ENCODE measurements at regions not wholly inside any gene's neighbourhood (a gene's known extent, or its start where the extent isn't known, plus 50 kb on each side); places are given as distances from the start of the nearest gene placed in this dataset.

GRCh38 chr2:226408141-226408540, 391.5 kb downstream of the IRS1 start:
- H3K27me3 ChIP-seq: no peaks in the 10 kb centered on the region
- peaks cover 0 to 8% of the 10 kb centered on the region in 2 donors for H3K4me1 ChIP-seq (replicated peaks in 1 of 2)
- no peaks in the 10 kb centered on the region for H3K9me3 ChIP-seq (replicated peaks in 1 of 3)
- no peak for TF ChIP-seq POLR2A (IDR thresholded peaks at IDR 0.05)
- TF ChIP-seq, protein P1, sequence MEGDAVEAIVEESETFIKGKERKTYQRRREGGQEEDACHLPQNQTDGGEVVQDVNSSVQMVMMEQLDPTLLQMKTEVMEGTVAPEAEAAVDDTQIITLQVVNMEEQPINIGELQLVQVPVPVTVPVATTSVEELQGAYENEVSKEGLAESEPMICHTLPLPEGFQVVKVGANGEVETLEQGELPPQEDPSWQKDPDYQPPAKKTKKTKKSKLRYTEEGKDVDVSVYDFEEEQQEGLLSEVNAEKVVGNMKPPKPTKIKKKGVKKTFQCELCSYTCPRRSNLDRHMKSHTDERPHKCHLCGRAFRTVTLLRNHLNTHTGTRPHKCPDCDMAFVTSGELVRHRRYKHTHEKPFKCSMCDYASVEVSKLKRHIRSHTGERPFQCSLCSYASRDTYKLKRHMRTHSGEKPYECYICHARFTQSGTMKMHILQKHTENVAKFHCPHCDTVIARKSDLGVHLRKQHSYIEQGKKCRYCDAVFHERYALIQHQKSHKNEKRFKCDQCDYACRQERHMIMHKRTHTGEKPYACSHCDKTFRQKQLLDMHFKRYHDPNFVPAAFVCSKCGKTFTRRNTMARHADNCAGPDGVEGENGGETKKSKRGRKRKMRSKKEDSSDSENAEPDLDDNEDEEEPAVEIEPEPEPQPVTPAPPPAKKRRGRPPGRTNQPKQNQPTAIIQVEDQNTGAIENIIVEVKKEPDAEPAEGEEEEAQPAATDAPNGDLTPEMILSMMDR (IDR thresholded peaks at IDR 0.05): no peak
- no peak overlapping the region for H3K4me3 ChIP-seq
- 78 to 85% (median 83%) methylated on average over 4 of the region's 4 CpGs for WGBS, 4 donors
- H3K36me3 ChIP-seq (replicated peaks in 1 of 2): no peaks in the 10 kb centered on the region
- DNase-seq: no peak
- no peak overlapping the region for H3K27ac ChIP-seq
- intact Hi-C loops (cut with DNase I): no loop called here

DNA sequence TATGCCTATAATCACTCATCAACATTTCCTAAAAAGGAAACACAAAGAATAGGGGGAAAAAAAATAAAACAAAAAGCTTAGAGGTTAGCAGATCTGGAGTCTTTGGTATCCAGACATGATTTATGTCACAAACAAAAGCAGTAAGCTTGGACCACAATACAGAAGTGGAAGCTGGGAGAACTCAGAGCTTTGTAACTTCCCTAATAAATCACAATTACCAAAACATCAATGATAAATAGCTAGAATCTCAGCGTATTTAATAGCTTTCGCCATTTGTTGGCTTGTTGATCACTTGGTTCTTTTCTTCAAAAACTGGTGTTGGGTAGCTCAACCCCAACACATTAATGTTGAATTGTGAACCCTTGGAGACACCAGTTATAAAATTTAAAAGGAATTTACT, 392.5 kb downstream of the IRS1 start:
- no peak for TF ChIP-seq POLR2A (IDR thresholded peaks at IDR 0.05)
- TF ChIP-seq, protein P1 (IDR thresholded peaks at IDR 0.05): no peak
- no peaks in the 10 kb centered on the region for H3K36me3 ChIP-seq (replicated peaks in 1 of 2)
- H3K9me3 ChIP-seq (replicated peaks in 1 of 3): no peaks in the 10 kb centered on the region
- DNase-seq: no peak
- H3K27me3 ChIP-seq: no peaks in the 10 kb centered on the region
- intact Hi-C loops (cut with DNase I): no loop called here
- H3K4me3 ChIP-seq: no peak overlapping the region
- WGBS, 4 donors: 22 to 32% (median 28%) methylated on average over 2 of the region's 2 CpGs
- no peak overlapping the region for H3K27ac ChIP-seq
- peaks cover 0 to 8% of the 10 kb centered on the region in 2 donors for H3K4me1 ChIP-seq (replicated peaks in 1 of 2)

GRCh38 chr2:226405465-226405864, 394.2 kb downstream of the IRS1 start:
- H3K9me3 ChIP-seq (replicated peaks in 1 of 3): no peaks in the 10 kb centered on the region
- TF ChIP-seq, protein P1 (IDR thresholded peaks at IDR 0.05): no peak
- TF ChIP-seq POLR2A (IDR thresholded peaks at IDR 0.05): no peak
- DNase-seq: no peak
- no peaks in the 10 kb centered on the region for H3K27me3 ChIP-seq
- WGBS, 4 donors: 41 to 50% (median 43%) methylated on average over 1 of the region's 1 CpG
- H3K4me3 ChIP-seq: no peak overlapping the region
- intact Hi-C loops (cut with DNase I): no loop called here
- no peak overlapping the region for H3K27ac ChIP-seq
- H3K36me3 ChIP-seq (replicated peaks in 1 of 2): no peaks in the 10 kb centered on the region
- peaks cover 0 to 8% of the 10 kb centered on the region in 2 donors for H3K4me1 ChIP-seq (replicated peaks in 1 of 2)

DNA sequence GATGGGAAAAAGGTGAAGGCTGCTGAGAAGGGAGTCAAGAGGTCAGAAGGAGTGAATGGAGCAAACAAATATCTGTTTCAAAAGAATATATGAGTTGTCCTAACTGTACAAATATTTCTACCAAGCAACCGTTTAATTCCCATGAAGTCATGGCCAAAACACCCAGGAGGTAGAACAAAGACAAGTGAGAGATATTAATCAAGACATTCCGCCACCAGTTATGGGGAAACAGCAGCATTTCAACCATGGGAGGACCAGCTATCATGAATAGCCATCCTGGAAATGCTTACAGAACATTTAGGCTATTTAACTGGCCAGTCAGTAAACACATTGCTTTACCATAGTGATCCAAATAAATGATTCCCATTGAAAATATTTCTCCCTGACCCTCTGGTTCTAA, 396.3 kb downstream of the IRS1 start:
- TF ChIP-seq, protein P1 (IDR thresholded peaks at IDR 0.05): no peak
- no peak for TF ChIP-seq POLR2A (IDR thresholded peaks at IDR 0.05)
- 68 to 79% (median 74%) methylated on average over 2 of the region's 2 CpGs for WGBS, 4 donors
- DNase-seq: no peak
- Histone ChIP-seq H3K27me3 (no peaks in the 10 kb centered on the region), H3K27ac (no peak overlapping the region), H3K9me3 (replicated peaks in 1 of 3) (no peaks in the 10 kb centered on the region), H3K36me3 (replicated peaks in 1 of 2) (no peaks in the 10 kb centered on the region), H3K4me1 (replicated peaks in 1 of 2) (peaks cover 0 to 8% of the 10 kb centered on the region in 2 donors), H3K4me3 (no peak overlapping the region)
- intact Hi-C loops (cut with DNase I): no loop called here
